Smooth muscle cell (in vitro differentiated cells): ENCODE measurements at regions not wholly inside any gene's neighbourhood (a gene's known extent, or its start where the extent isn't known, plus 50 kb on each side); places are given as distances from the start of the nearest gene placed in this dataset.
"Not testable (repeated sequence)": the region's sequence is repeated elsewhere in the genome, so short reads cannot be mapped to it uniquely, and the experiment has no call there.

Experiments used
- DNase-seq: peaks from one replicate; lab custom pipeline; 2025; ENCODE audit not compliant: unreplicated experiment; lab: John Stamatoyannopoulos, UW
- H2AFZ ChIP-seq: fragments of 200-600 bp; sonication (generic); 2 replicates; pipeline ENCODE4 v1.6.0; 2016; ENCODE audit warnings: antibody characterized with exemption, low read depth, mild to moderate bottlenecking
- H3F3A ChIP-seq: fragments of 200-600 bp; sonication (generic); 2 replicates; pipeline ENCODE4 v1.6.0; 2017; ENCODE audit warnings: antibody characterized with exemption, low read depth
- H3K27ac ChIP-seq: fragments of 200-600 bp; sonication (generic); 2 replicates; pipeline ENCODE4 v1.5.1; 2016; ENCODE audit warnings: low read depth, mild to moderate bottlenecking
- H3K27me3 ChIP-seq: fragments of 200-600 bp; sonication (generic); 2 replicates; pipeline ENCODE4 v1.6.1; 2016; ENCODE audit warnings: low read depth, mild to moderate bottlenecking
- H3K36me3 ChIP-seq: fragments of 200-600 bp; sonication (generic); 2 replicates; pipeline ENCODE4 v1.5.1; 2016; ENCODE audit warnings: low read depth
- H3K4me1 ChIP-seq: fragments of 200-600 bp; sonication (generic); 2 replicates; pipeline ENCODE4 v1.5.1; 2016; ENCODE audit warnings: low read depth
- H3K4me2 ChIP-seq: fragments of 200-600 bp; sonication (generic); 2 replicates; pipeline ENCODE4 v1.6.0; 2016; ENCODE audit warnings: mild to moderate bottlenecking
- H3K4me3 ChIP-seq: fragments of 200-600 bp; sonication (generic); 2 replicates; pipeline ENCODE4 v1.5.1; 2016; ENCODE audit warnings: mild to moderate bottlenecking
- H3K79me2 ChIP-seq: fragments of 200-600 bp; sonication (generic); 2 replicates; pipeline ENCODE4 v1.6.0; 2016; ENCODE audit warnings: low read depth, mild to moderate bottlenecking
- H3K9ac ChIP-seq: fragments of 200-600 bp; sonication (generic); 2 replicates; pipeline ENCODE4 v1.6.0; 2016; ENCODE audit warnings: low read depth
- H3K9me3 ChIP-seq: fragments of 200-600 bp; sonication (generic); replicated peaks from 2 replicates; pipeline ENCODE4 v1.5.1; 2016; ENCODE audit warnings: low read depth
- H4K20me1 ChIP-seq: fragments of 200-600 bp; sonication (generic); 2 replicates; pipeline ENCODE4 v1.6.0; 2016; ENCODE audit warnings: low read depth
- CTCF ChIP-seq: fragments of 200-600 bp; sonication (generic); IDR thresholded peaks from 2 replicates; pipeline ENCODE4 v1.5.1; 2017; ENCODE audit warnings: borderline replicate concordance, mild to moderate bottlenecking, antibody characterized with exemption; ENCODE audit not compliant: insufficient read depth, poor library complexity, severe bottlenecking
- WGBS: methylation state at CpG from one replicate; pipeline ENCODE4 v1.1.7; 2016; ENCODE audit warnings: low lambda C conversion rate; 5-methylcytosine and 5-hydroxymethylcytosine counted together

- no peaks in the 10 kb centered on the region for H3K4me1 ChIP-seq
- H3F3A ChIP-seq = no peaks in the 10 kb centered on the region
- TF ChIP-seq CTCF = no peak
- no peaks in the 10 kb centered on the region for H3K79me2 ChIP-seq
- no peak overlapping the region for H3K4me2 ChIP-seq
- H3K36me3 ChIP-seq = no peaks in the 10 kb centered on the region
- DNase-seq = no peak
- H4K20me1 ChIP-seq = no peaks in the 10 kb centered on the region
- H3K9ac ChIP-seq = no peak overlapping the region
- WGBS = 50% methylated on average over 15 of the region's 15 CpGs
- no peak overlapping the region for H2AFZ ChIP-seq
- no peak overlapping the region for H3K4me3 ChIP-seq
- H3K9me3 ChIP-seq = no peaks in the 10 kb centered on the region
- peaks cover 24% of the 10 kb centered on the region for H3K27me3 ChIP-seq
- no peak overlapping the region for H3K27ac ChIP-seq
Measured at GRCh38 chr7:69534461-69535041, 63.7 kb upstream of the AUTS2 start.

GRCh38 chr7:69537691-69538090, 60.6 kb upstream of the AUTS2 start:
- Histone ChIP-seq H3K27ac (no peak overlapping the region), H3K36me3 (no peaks in the 10 kb centered on the region), H3K9me3 (no peaks in the 10 kb centered on the region), H2AFZ (no peak overlapping the region), H3K4me3 (no peak overlapping the region), H3K4me1 (no peaks in the 10 kb centered on the region), H3K4me2 (no peak overlapping the region), H3K9ac (no peak overlapping the region), H4K20me1 (no peaks in the 10 kb centered on the region), H3F3A (no peaks in the 10 kb centered on the region), H3K79me2 (no peaks in the 10 kb centered on the region), H3K27me3 (peaks cover 25% of the 10 kb centered on the region)
- no peak for TF ChIP-seq CTCF
- no peak for DNase-seq
- 63% methylated on average over 4 of the region's 4 CpGs for WGBS

- Histone ChIP-seq H3F3A (no peaks in the 10 kb centered on the region), H3K9me3 (no peaks in the 10 kb centered on the region), H3K36me3 (no peaks in the 10 kb centered on the region), H3K4me3 (no peak overlapping the region), H3K4me1 (no peaks in the 10 kb centered on the region), H3K4me2 (no peak overlapping the region), H4K20me1 (no peaks in the 10 kb centered on the region), H3K9ac (no peak overlapping the region), H3K79me2 (no peaks in the 10 kb centered on the region), H3K27ac (no peak overlapping the region), H2AFZ (no peak overlapping the region), H3K27me3 (peaks cover 17% of the 10 kb centered on the region)
- 92% methylated on average over 4 of the region's 4 CpGs for WGBS
- no peak for DNase-seq
- TF ChIP-seq CTCF = no peak
Measured at GRCh38 chr7:69539531-69539930, 58.7 kb upstream of the AUTS2 start.

- H2AFZ ChIP-seq = no peak overlapping the region
- H3K4me3 ChIP-seq = no peak overlapping the region
- H3K27me3 ChIP-seq = peaks cover 19% of the 10 kb centered on the region
- H3K79me2 ChIP-seq = no peaks in the 10 kb centered on the region
- H3K36me3 ChIP-seq = no peaks in the 10 kb centered on the region
- no peaks in the 10 kb centered on the region for H3F3A ChIP-seq
- DNase-seq = no peak
- no peaks in the 10 kb centered on the region for H3K9me3 ChIP-seq
- H3K4me2 ChIP-seq = no peak overlapping the region
- 96% methylated on average over 3 of the region's 3 CpGs for WGBS
- H3K27ac ChIP-seq = no peak overlapping the region
- H3K4me1 ChIP-seq = no peaks in the 10 kb centered on the region
- H3K9ac ChIP-seq = no peak overlapping the region
- H4K20me1 ChIP-seq = no peaks in the 10 kb centered on the region
- TF ChIP-seq CTCF = no peak
Measured at GRCh38 chr7:69540287-69540686, 58.0 kb upstream of the AUTS2 start.

GRCh38 chr7:69541779-69542432, 56.4 kb upstream of the AUTS2 start:
- DNase-seq, H3K79me2 ChIP-seq, H3K4me1 ChIP-seq, H3K36me3 ChIP-seq, H3K9me3 ChIP-seq, H3F3A ChIP-seq, H4K20me1 ChIP-seq, H3K4me2 ChIP-seq, H3K27ac ChIP-seq, H2AFZ ChIP-seq, H3K4me3 ChIP-seq, H3K9ac ChIP-seq: not testable (repeated sequence)
- H3K27me3 ChIP-seq = peaks cover 21% of the 10 kb centered on the region
- WGBS = 79% methylated on average over 6 of the region's 6 CpGs
